LHCN-M2 (cell line): ENCODE measurements at regions not wholly inside any gene's neighbourhood (a gene's known extent, or its start where the extent isn't known, plus 50 kb on each side); places are given as distances from the start of the nearest gene placed in this dataset.
A peak's percentile ranks its signal among the peaks of the same experiment; 100 is the strongest.

Experiments used
- DNase-seq: peaks from one replicate; pipeline ENCODE4 v3.0.0-alpha.2; 2012; ENCODE audit warnings: low read depth

GRCh38 chr4:122038896-122039295 lies 87.0 kb upstream of the TRPC3 start:
- peak; percentile 7 for DNase-seq

- no peak for DNase-seq
Measured at GRCh38 chr4:122034619-122035018, 82.8 kb upstream of the TRPC3 start.

DNA sequence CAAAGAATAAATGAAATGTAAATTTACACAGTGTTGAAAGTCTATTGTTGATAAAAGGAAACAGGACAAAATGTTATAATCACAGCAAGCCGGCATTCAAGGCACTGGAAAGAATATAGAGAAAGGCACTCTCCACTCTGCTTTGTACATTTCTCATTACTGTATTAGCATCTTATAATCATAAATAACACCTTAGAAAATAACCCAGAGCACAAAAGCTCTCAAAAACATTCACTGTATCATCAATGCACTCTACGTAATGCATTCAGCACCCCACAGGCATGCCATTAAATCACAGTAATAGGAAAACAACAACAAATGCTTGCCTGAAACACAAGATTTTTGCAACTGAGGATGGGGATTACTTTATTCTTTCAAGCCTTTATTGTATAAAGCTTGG lies 75.3 kb upstream of the TRPC3 start:
- DNase-seq: no peak

DNA sequence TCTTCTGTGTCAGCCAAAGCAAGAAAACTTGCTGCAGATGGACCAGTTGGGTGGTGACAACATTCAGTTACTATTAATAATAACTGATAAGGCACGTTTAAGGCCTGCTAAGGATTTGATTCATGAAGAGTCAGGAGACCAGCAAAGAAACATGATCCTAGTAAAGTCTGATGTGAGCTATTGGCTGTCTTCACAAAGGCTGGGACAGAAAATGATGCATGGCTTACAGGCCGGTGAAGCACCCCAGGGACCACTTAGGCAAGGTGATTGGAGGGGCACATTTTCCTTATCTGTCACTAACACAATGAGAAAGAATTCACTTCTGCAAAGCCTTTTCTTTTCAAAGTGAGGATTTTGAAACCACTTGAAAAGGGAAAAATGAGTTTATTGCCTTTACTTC lies 65.4 kb upstream of the TRPC3 start:
- DNase-seq: peak; percentile 18

DNA sequence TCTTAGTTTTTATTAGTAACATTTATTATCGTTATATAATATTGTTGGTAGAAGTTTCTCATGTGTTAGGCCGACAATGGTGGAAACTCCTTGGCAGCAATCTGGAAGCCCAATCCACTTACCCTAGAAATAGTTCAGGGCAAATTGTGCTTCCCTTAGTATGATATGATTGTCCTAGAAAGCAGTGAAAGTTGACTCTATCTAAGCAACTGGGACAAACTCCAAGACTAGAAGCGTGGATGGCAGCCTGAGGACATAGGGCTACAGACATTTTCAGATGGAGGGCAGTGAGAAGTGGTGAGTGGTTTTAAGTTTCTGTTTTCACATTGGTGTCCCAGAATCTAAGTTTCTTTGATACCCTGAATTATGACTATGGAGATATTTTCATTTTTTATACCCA lies 63.3 kb upstream of the TRPC3 start:
- DNase-seq: no peak

DNA sequence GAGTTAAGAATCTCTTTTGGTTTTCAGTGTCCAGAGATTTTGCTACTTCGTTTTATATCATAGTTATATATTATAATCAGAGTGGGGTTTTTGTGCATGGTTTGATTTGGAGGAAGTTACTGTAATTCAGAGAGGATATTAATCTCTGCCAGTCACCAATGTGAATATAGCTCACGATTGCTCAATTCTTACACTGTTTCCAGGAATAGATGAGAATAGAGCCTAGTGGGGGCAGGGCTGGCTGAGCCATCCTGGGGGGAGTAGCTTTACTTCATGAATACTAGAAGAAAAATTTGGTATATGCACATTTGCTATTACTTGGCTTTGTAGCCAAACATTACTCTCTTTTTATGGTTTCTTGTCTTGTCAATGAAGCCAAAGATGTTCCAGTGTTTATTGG lies 60.9 kb upstream of the TRPC3 start:
- DNase-seq: peak; percentile 14

GRCh38 chr4:122010610-122011009 lies 58.8 kb upstream of the TRPC3 start:
- peak; percentile 7 for DNase-seq

GRCh38 chr4:122009524-122009923 lies 57.7 kb upstream of the TRPC3 start:
- no peak for DNase-seq

DNA sequence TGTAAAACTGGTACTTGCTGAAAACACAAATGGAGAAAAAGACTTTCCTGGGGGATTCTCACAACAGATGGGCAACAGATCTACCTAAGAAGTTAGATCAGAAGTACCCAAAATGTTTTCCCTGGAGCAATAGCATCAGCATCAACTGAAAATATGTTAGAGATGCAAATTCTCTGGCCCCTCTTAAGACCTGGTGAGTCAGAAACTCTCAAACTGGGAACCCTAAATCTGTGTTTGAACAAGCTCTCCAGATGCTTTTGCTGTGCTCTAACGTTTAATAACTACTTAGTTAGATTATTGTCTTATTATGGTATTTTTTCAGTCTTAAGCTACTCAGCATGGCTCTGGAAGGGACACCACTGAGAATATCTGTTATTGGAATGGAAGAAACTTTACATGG lies 55.2 kb upstream of the TRPC3 start:
- DNase-seq: no peak

GRCh38 chr4:122005064-122005755 lies 53.4 kb upstream of the TRPC3 start:
- DNase-seq: peak; percentile 78

DNA sequence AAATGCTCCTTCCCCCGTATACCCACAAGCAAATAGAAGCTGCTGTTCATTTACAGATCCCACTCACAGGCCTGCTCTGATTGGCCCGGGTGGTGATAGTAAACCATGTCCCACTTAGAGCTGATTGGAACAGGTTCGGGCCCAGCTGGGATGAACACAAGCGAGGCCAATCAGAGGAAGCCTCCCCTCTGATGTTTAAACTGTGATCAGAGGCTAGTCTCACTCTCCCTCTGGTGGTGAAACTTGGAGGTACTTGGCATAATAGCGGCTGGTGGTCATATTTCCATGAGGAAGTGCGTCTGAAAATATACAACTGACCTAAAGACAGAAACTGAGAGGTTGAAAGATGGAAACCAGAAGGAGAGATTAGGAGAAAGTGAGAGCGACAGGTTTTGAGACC lies 51.5 kb upstream of the TRPC3 start:
- peak; percentile 26 for DNase-seq
